HepG2 (cell line): ENCODE measurements at regions not wholly inside any gene's neighbourhood (a gene's known extent, or its start where the extent isn't known, plus 50 kb on each side); places are given as distances from the start of the nearest gene placed in this dataset.

Source experiments
- ATAC-seq: fragments of 200-7000 bp; cut with Tn5 transposase; 3 replicates; pipeline ENCODE4 v1.9.1; 2020; ENCODE audit warnings: mild to moderate bottlenecking, moderate library complexity
- BruUV-seq: library from RNA; stranded (reverse); fragments of 400-500 nt; replicated peaks from 2 replicates; lab custom pipeline; 2021; lab: Mats Ljungman, UMichigan
- CTCF ChIA-PET: fragments of 300-600 bp; formaldehyde crosslinking; extraction: SDS; loops from one replicate; lab custom pipeline; 2021; ENCODE audit warnings: low total read pairs, inconsistent platforms, low intra/inter-chr PET ratio; lab: Yijun Ruan, JAX
- POLR2A ChIA-PET: fragments of 350-600 bp; sonication (Branson Sonifier 250); formaldehyde crosslinking; loops from one replicate; lab custom pipeline; 2020; ENCODE audit warnings: antibody characterized with exemption, inconsistent platforms; lab: Yijun Ruan, JAX
- DNase-seq: peaks from one replicate; pipeline ENCODE4 v3.0.0-alpha.2; 2015; ENCODE audit warnings: low spot score
- FAIRE-seq: peaks from 3 replicates; lab custom pipeline; 2011; peaks lifted over from hg19 to GRCh38; lab: Jason Lieb, UNC
- H2AFZ ChIP-seq: one replicate; pipeline ENCODE4 v1.6.1; 2011; ENCODE audit warnings: low read length, inconsistent platforms
- H3K27ac ChIP-seq: fragments of 300-600 bp; 3 replicates; pipeline ENCODE4 v1.8.0; 2011; ENCODE audit warnings: mixed run types, mild to moderate bottlenecking, mixed read lengths, low read length, inconsistent platforms; ENCODE audit not compliant: insufficient read depth; ENCODE audit errors: extremely low read length
- H3K27me3 ChIP-seq, 2 experiments: fragments of 200-600 bp in 1 of 2; 2 replicates in 1 of 2; 3 replicates in 1 of 2; pipeline versions ENCODE4 v1.6.0 to v1.8.0; 2011; ENCODE audit warnings: low read length in 2 of 2, mild to moderate bottlenecking in 2 of 2, moderate library complexity in 2 of 2, inconsistent platforms in 1 of 2; ENCODE audit not compliant: insufficient read depth in 2 of 2, control insufficient read depth in 1 of 2
- H3K36me3 ChIP-seq, 2 experiments: fragments of 200-600 bp in 1 of 2; replicated peaks in 1 of 2; 2 replicates in 1 of 2; 3 replicates in 1 of 2; pipeline versions ENCODE4 v1.5.1 to v1.8.0; 2011; ENCODE audit warnings: low read length in 2 of 2, inconsistent platforms in 1 of 2; ENCODE audit not compliant: insufficient read depth in 2 of 2, control insufficient read depth in 1 of 2
- H3K4me1 ChIP-seq: 2 replicates; pipeline ENCODE4 v1.5.1; 2012; ENCODE audit warnings: low read length, inconsistent platforms; ENCODE audit not compliant: insufficient read depth
- H3K4me2 ChIP-seq: 2 replicates; pipeline ENCODE4 v1.6.0; 2011; ENCODE audit warnings: low read depth, low read length, inconsistent platforms
- H3K4me3 ChIP-seq, 3 experiments: fragments of 200-600 bp in 1 of 3; sonication (generic), shearing (Covaris generic) in 1 of 3; replicated peaks in 1 of 3; 2 replicates each; pipeline ENCODE4 v1.5.1; 2011 to 2016; ENCODE audit warnings: low read length in 3 of 3, inconsistent platforms in 2 of 3, low read depth in 2 of 3, mild to moderate bottlenecking in 2 of 3, control low read depth in 1 of 3, mixed read lengths in 1 of 3; ENCODE audit not compliant: insufficient read depth in 1 of 3
- H3K79me2 ChIP-seq: one replicate; pipeline ENCODE4 v1.6.1; 2011; ENCODE audit warnings: low read length, inconsistent platforms; ENCODE audit not compliant: insufficient read depth
- H3K9ac ChIP-seq: 2 replicates; pipeline ENCODE4 v1.6.0; 2011; ENCODE audit warnings: mild to moderate bottlenecking, low read depth, low read length, inconsistent platforms; ENCODE audit not compliant: insufficient read depth
- H3K9me3 ChIP-seq: 2 replicates; pipeline ENCODE4 v1.5.1; 2012; ENCODE audit warnings: mild to moderate bottlenecking, low read length
- H4K20me1 ChIP-seq: 2 replicates; pipeline ENCODE4 v1.6.0; 2011; ENCODE audit warnings: inconsistent platforms, mild to moderate bottlenecking, low read length, moderate library complexity; ENCODE audit not compliant: insufficient read depth
- DPF2 ChIP-seq: sonication (generic); formaldehyde crosslinking; IDR thresholded peaks from 2 replicates; pipeline ENCODE4 v1.4.0; 2020; ENCODE audit warnings: mild to moderate bottlenecking, low read depth, missing genetic modification reagents, borderline replicate concordance
- MAFG ChIP-seq: sonication (generic); formaldehyde crosslinking; IDR thresholded peaks from 2 replicates; pipeline ENCODE4 v1.5.1; 2020; ENCODE audit warnings: mild to moderate bottlenecking, missing genetic modification reagents
- REL ChIP-seq: sonication (generic); formaldehyde crosslinking; conservative IDR thresholded peaks from 2 replicates; pipeline ENCODE4 v1.8.0; 2022; ENCODE audit warnings: mild to moderate bottlenecking, missing genetic modification reagents, moderate library complexity
- SP1 ChIP-seq, 2 experiments: fragments of 450-650 bp in 1 of 2; sonication (generic) in 1 of 2; formaldehyde crosslinking in 1 of 2; IDR thresholded peaks; 2 replicates each; pipeline versions ENCODE4 v1.4.0 to v1.6.1; 2016 to 2020; ENCODE audit warnings: missing genetic modification reagents in 1 of 2
- ZBTB46 ChIP-seq: sonication (generic); formaldehyde crosslinking; IDR thresholded peaks from 2 replicates; pipeline ENCODE4 v1.4.0; 2020; ENCODE audit warnings: mild to moderate bottlenecking, missing genetic modification reagents, borderline replicate concordance
- ZNF567 ChIP-seq: sonication (generic); formaldehyde crosslinking; IDR thresholded peaks from 2 replicates; pipeline ENCODE4 v1.8.1; 2023; ENCODE audit warnings: mild to moderate bottlenecking, missing genetic modification reagents, borderline replicate concordance
- ZNF83 ChIP-seq: sonication (generic); formaldehyde crosslinking; IDR thresholded peaks from 2 replicates; pipeline ENCODE4 v1.4.0; 2020; ENCODE audit warnings: missing genetic modification reagents, mild to moderate bottlenecking, borderline replicate concordance
- WGBS: methylation state at CpG from one replicate; pipeline ENCODE4 v1.1.6; 2017; ENCODE audit warnings: low lambda C conversion rate; 5-methylcytosine and 5-hydroxymethylcytosine counted together
- in situ Hi-C: cut with HindIII; loops from 2 replicates; pipeline ENCODE4 v1.10.0; 2017; ENCODE audit warnings: low pct_unique_long_range_greater_than_20kb; ENCODE audit not compliant: extremely low pct_ligation_motif_present
- intact Hi-C: fragments of 100-400 bp; cut with micrococcal nuclease; formaldehyde crosslinking; loops from one replicate; pipeline ENCODE4 v1.10.0; 2022; ENCODE audit not compliant: unreplicated experiment
- TF ChIP-seq, protein P1 (sequence below): sonication (generic); formaldehyde crosslinking; IDR thresholded peaks from 2 replicates; pipeline ENCODE4 v1.5.0; 2020; ENCODE audit warnings: mild to moderate bottlenecking, missing genetic modification reagents
- TF ChIP-seq, protein P2 (sequence below): sonication (generic); formaldehyde crosslinking; IDR thresholded peaks from 2 replicates; pipeline ENCODE4 v1.8.1; 2023; ENCODE audit warnings: mild to moderate bottlenecking, inconsistent platforms, moderate library complexity, missing genetic modification reagents, borderline replicate concordance

- TF ChIP-seq SP1 (IDR thresholded peaks at IDR 0.05) (no peak), SP1 (CRISPR knock-in tag; IDR thresholded peaks at IDR 0.05) (no peak), ZBTB46 (no peak)
- TF ChIP-seq, protein P1, sequence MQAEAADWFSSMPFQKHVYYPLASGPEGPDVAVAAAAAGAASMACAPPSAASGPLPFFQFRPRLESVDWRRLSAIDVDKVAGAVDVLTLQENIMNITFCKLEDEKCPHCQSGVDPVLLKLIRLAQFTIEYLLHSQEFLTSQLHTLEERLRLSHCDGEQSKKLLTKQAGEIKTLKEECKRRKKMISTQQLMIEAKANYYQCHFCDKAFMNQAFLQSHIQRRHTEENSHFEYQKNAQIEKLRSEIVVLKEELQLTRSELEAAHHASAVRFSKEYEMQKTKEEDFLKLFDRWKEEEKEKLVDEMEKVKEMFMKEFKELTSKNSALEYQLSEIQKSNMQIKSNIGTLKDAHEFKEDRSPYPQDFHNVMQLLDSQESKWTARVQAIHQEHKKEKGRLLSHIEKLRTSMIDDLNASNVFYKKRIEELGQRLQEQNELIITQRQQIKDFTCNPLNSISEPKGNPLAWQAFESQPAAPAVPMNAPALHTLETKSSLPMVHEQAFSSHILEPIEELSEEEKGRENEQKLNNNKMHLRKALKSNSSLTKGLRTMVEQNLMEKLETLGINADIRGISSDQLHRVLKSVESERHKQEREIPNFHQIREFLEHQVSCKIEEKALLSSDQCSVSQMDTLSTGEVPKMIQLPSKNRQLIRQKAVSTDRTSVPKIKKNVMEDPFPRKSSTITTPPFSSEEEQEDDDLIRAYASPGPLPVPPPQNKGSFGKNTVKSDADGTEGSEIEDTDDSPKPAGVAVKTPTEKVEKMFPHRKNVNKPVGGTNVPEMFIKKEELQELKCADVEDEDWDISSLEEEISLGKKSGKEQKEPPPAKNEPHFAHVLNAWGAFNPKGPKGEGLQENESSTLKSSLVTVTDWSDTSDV (CRISPR knock-in tag): no peak
Measured at GRCh38 chr13:33686772-33687480, 131.0 kb upstream of the RFC3 start (continued).

GRCh38 chr13:33690354-33690753, 127.6 kb upstream of the RFC3 start:
- H4K20me1 ChIP-seq: no peaks in the 10 kb centered on the region
- no peak overlapping the region for H3K4me2 ChIP-seq
- TF ChIP-seq DPF2 (CRISPR knock-in tag) (no peak), ZNF567 (CRISPR knock-in tag) (no peak), REL (CRISPR knock-in tag) (no peak), ZNF83 (no peak), MAFG (CRISPR knock-in tag) (no peak)
- TF ChIP-seq, protein P2, sequence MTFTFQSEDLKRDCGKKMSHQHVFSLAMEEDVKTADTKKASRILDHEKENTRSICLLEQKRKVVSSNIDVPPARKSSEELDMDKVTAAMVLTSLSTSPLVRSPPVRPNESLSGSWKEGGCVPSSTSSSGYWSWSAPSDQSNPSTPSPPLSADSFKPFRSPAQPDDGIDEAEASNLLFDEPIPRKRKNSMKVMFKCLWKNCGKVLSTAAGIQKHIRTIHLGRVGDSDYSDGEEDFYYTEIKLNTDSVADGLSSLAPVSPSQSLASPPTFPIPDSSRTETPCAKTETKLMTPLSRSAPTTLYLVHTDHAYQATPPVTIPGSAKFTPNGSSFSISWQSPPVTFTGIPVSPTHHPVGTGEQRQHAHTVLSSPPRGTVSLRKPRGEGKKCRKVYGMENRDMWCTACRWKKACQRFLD (CRISPR knock-in tag): no peak
- POLR2A ChIA-PET: no interaction called here
- no peak for FAIRE-seq
- no peak for ATAC-seq
- 0 out of 2 replicates have a peak, but pooled peaks cover 5% of the 10 kb centered on the region for H3K4me1 ChIP-seq
- H3K4me3 ChIP-seq: no peak overlapping the region
- no peaks in the 10 kb centered on the region for H3K27me3 ChIP-seq
- H3K36me3 ChIP-seq: no peaks in the 10 kb centered on the region
- no peak for DNase-seq
- CTCF ChIA-PET: no interaction called here
- no peak overlapping the region for H3K9ac ChIP-seq
- H3K9me3 ChIP-seq: 0 out of 2 replicates have a peak, but pooled peaks cover 4% of the 10 kb centered on the region
- H3K27ac ChIP-seq: no peak overlapping the region
- in situ Hi-C loops: no loop called here
- intact Hi-C loops: no loop called here
- H3K79me2 ChIP-seq: no peaks in the 10 kb centered on the region
- H2AFZ ChIP-seq: no peak overlapping the region
- WGBS: 97% methylated on average over 10 of the region's 10 CpGs
- no TSS peak for BruUV-seq
